Stomach smooth muscle (tissue), 2 donors: ENCODE measurements at regions not wholly inside any gene's neighbourhood (a gene's known extent, or its start where the extent isn't known, plus 50 kb on each side); places are given as distances from the start of the nearest gene placed in this dataset.

ENCODE experiments used
- H3K27ac ChIP-seq: one replicate; pipeline ENCODE4 v1.7.0; 2013; ENCODE audit warnings: mild to moderate bottlenecking, low read length, inconsistent platforms
- H3K27me3 ChIP-seq, 2 donors: one replicate each; pipeline ENCODE4 v1.7.0; 2013; ENCODE audit warnings: low read length in 2 of 2; ENCODE audit not compliant: insufficient read depth in 2 of 2, control insufficient read depth in 1 of 2
- H3K36me3 ChIP-seq, 2 donors: one replicate each; pipeline ENCODE4 v1.7.0; 2013; ENCODE audit warnings: low read length in 2 of 2; ENCODE audit not compliant: control insufficient read depth in 2 of 2, insufficient read depth in 2 of 2
- H3K4me1 ChIP-seq: one replicate; pipeline ENCODE4 v1.7.0; 2013; ENCODE audit warnings: low read length; ENCODE audit not compliant: control insufficient read depth, insufficient read depth
- H3K4me3 ChIP-seq, 2 donors: one replicate each; pipeline ENCODE4 v1.7.0; 2013; ENCODE audit warnings: low read length in 2 of 2
- H3K9ac ChIP-seq, 2 donors: one replicate each; pipeline ENCODE4 v1.7.0; 2013; ENCODE audit warnings: low read length in 2 of 2, mild to moderate bottlenecking in 1 of 2
- H3K9me3 ChIP-seq, 2 donors: one replicate each; pipeline ENCODE4 v1.7.0; 2013; ENCODE audit warnings: low read length in 2 of 2; ENCODE audit not compliant: control insufficient read depth in 2 of 2
- donor health status: healthy.
- donor health status: Pancreatic carcinoma.

GRCh38 chr2:385785-386184 lies 97.9 kb upstream of the ALKAL2 start:
- Histone ChIP-seq H3K27me3 (peaks cover 3% of the 10 kb centered on the region in 2 donors), H3K9me3 (no peaks in the 10 kb centered on the region), H3K4me1 (no peaks in the 10 kb centered on the region), H3K27ac (no peak overlapping the region), H3K36me3 (no peaks in the 10 kb centered on the region), H3K4me3 (no peak overlapping the region), H3K9ac (no peak overlapping the region)

- H3K27ac ChIP-seq: no peak overlapping the region
- peaks cover 3% of the 10 kb centered on the region in 2 donors for H3K27me3 ChIP-seq
- no peak overlapping the region for H3K4me3 ChIP-seq
- H3K9ac ChIP-seq: no peak overlapping the region
- H3K9me3 ChIP-seq: no peaks in the 10 kb centered on the region
- H3K4me1 ChIP-seq: no peaks in the 10 kb centered on the region
- H3K36me3 ChIP-seq: no peaks in the 10 kb centered on the region
These were observed 97.2 kb upstream of the ALKAL2 start for GRCh38 chr2:385061-385460.

GRCh38 chr2:383888-384287 lies 96.0 kb upstream of the ALKAL2 start:
- H3K4me3 ChIP-seq: no peak overlapping the region
- no peak overlapping the region for H3K27ac ChIP-seq
- H3K9ac ChIP-seq: no peak overlapping the region
- no peaks in the 10 kb centered on the region for H3K36me3 ChIP-seq
- H3K27me3 ChIP-seq: peaks cover 3% of the 10 kb centered on the region in 2 donors
- H3K4me1 ChIP-seq: no peaks in the 10 kb centered on the region
- peaks cover 0 to 5% of the 10 kb centered on the region in 2 donors for H3K9me3 ChIP-seq

GRCh38 chr2:383178-383577 lies 95.3 kb upstream of the ALKAL2 start:
- H3K27ac ChIP-seq: no peak overlapping the region
- no peaks in the 10 kb centered on the region for H3K4me1 ChIP-seq
- H3K9me3 ChIP-seq: peaks cover 0 to 5% of the 10 kb centered on the region in 2 donors
- H3K9ac ChIP-seq: no peak overlapping the region
- no peaks in the 10 kb centered on the region for H3K36me3 ChIP-seq
- no peak overlapping the region for H3K4me3 ChIP-seq
- peaks cover 1 to 3% of the 10 kb centered on the region in 2 donors for H3K27me3 ChIP-seq

GRCh38 chr2:382728-383022 lies 94.8 kb upstream of the ALKAL2 start:
- Histone ChIP-seq H3K4me3 (no peak overlapping the region), H3K36me3 (no peaks in the 10 kb centered on the region), H3K27ac (no peak overlapping the region), H3K9me3 (peaks cover 0 to 5% of the 10 kb centered on the region in 2 donors), H3K27me3 (peaks cover 0 to 3% of the 10 kb centered on the region in 2 donors), H3K9ac (no peak overlapping the region), H3K4me1 (no peaks in the 10 kb centered on the region)

GRCh38 chr2:381941-382727 lies 94.2 kb upstream of the ALKAL2 start:
- Histone ChIP-seq H3K9me3 (peaks cover 0 to 5% of the 10 kb centered on the region in 2 donors), H3K9ac (no peak overlapping the region), H3K36me3 (no peaks in the 10 kb centered on the region), H3K4me1 (no peaks in the 10 kb centered on the region), H3K27ac (no peak overlapping the region), H3K4me3 (no peak overlapping the region), H3K27me3 (peaks cover 0 to 3% of the 10 kb centered on the region in 2 donors)

GRCh38 chr2:381181-381580 lies 93.3 kb upstream of the ALKAL2 start:
- no peak overlapping the region for H3K4me3 ChIP-seq
- H3K36me3 ChIP-seq: no peaks in the 10 kb centered on the region
- H3K9me3 ChIP-seq: peaks cover 0 to 5% of the 10 kb centered on the region in 2 donors
- peaks cover 0 to 3% of the 10 kb centered on the region in 2 donors for H3K27me3 ChIP-seq
- H3K4me1 ChIP-seq: no peaks in the 10 kb centered on the region
- no peak overlapping the region for H3K27ac ChIP-seq
- H3K9ac ChIP-seq: no peak overlapping the region

- H3K4me1 ChIP-seq: no peaks in the 10 kb centered on the region
- no peak overlapping the region for H3K27ac ChIP-seq
- H3K9ac ChIP-seq: no peak overlapping the region
- H3K36me3 ChIP-seq: no peaks in the 10 kb centered on the region
- H3K9me3 ChIP-seq: peaks cover 0 to 5% of the 10 kb centered on the region in 2 donors
- no peak overlapping the region for H3K4me3 ChIP-seq
- H3K27me3 ChIP-seq: peaks cover 0 to 3% of the 10 kb centered on the region in 2 donors
These were observed 92.9 kb upstream of the ALKAL2 start for GRCh38 chr2:380772-381171.

GRCh38 chr2:380221-380620 lies 92.3 kb upstream of the ALKAL2 start:
- H3K27ac ChIP-seq: no peak overlapping the region
- H3K9ac ChIP-seq: no peak overlapping the region
- H3K36me3 ChIP-seq: no peaks in the 10 kb centered on the region
- H3K4me3 ChIP-seq: no peak overlapping the region
- peaks cover 0 to 5% of the 10 kb centered on the region in 2 donors for H3K9me3 ChIP-seq
- no peaks in the 10 kb centered on the region for H3K4me1 ChIP-seq
- peaks cover 0 to 5% of the 10 kb centered on the region in 2 donors for H3K27me3 ChIP-seq

GRCh38 chr2:379778-380177 lies 91.9 kb upstream of the ALKAL2 start:
- peaks cover 0 to 5% of the 10 kb centered on the region in 2 donors for H3K9me3 ChIP-seq
- no peak overlapping the region for H3K27ac ChIP-seq
- H3K27me3 ChIP-seq: peaks cover 0 to 5% of the 10 kb centered on the region in 2 donors
- H3K9ac ChIP-seq: no peak overlapping the region
- no peak overlapping the region for H3K4me3 ChIP-seq
- H3K4me1 ChIP-seq: no peaks in the 10 kb centered on the region
- H3K36me3 ChIP-seq: no peaks in the 10 kb centered on the region

GRCh38 chr2:378364-378763 lies 90.5 kb upstream of the ALKAL2 start:
- no peak overlapping the region for H3K27ac ChIP-seq
- H3K27me3 ChIP-seq: peaks cover 0 to 5% of the 10 kb centered on the region in 2 donors
- H3K4me1 ChIP-seq: no peaks in the 10 kb centered on the region
- no peak overlapping the region for H3K9ac ChIP-seq
- no peak overlapping the region for H3K4me3 ChIP-seq
- H3K9me3 ChIP-seq: peaks cover 0 to 7% of the 10 kb centered on the region in 2 donors
- H3K36me3 ChIP-seq: no peaks in the 10 kb centered on the region
